ENCODE measurements at regions not wholly inside any gene's neighbourhood (a gene's known extent, or its start where the extent isn't known, plus 50 kb on each side); places are given as distances from the start of the nearest gene placed in this dataset.

GRCh38 chr11:119845756-119846155 is 116.8 kb upstream of the NECTIN1 start:
- Histone ChIP-seq H4K20me1 (ENCODE audit: insufficient read depth) (no peaks in the 10 kb centered on the region), H3K36me3 (ENCODE audit: insufficient read depth, low read length) (no peaks in the 10 kb centered on the region), H3K4me3 (ENCODE audit: low read length) (no peak overlapping the region), H3K27me3 (ENCODE audit: insufficient read depth, low read depth, low read length) (no peaks in the 10 kb centered on the region), H3K9ac (ENCODE audit: low read length) (no peak overlapping the region), H2AFZ (ENCODE audit: low read depth, low read length) (no peak overlapping the region), H3K9me3 (ENCODE audit: low read length) (peaks cover 4% of the 10 kb centered on the region), H3K27ac (ENCODE audit: low read length) (no peak overlapping the region), H3K4me2 (ENCODE audit: low read length) (no peak overlapping the region), H3K9me2 (ENCODE audit: insufficient read depth, low read length) (no peaks in the 10 kb centered on the region), H3F3A (ENCODE audit: insufficient read depth, low read length, poor library complexity, severe bottlenecking) (no peaks in the 10 kb centered on the region), H3K79me2 (replicated peaks; ENCODE audit: insufficient read depth, low read length) (no peaks in the 10 kb centered on the region)
- TF ChIP-seq POLR2AphosphoS5 (IDR thresholded peaks at IDR 0.05) = no peak
- no peak for TF ChIP-seq TAF1 (IDR thresholded peaks at IDR 0.05; ENCODE audit: low read depth)
- TF ChIP-seq SMC3 (conservative IDR thresholded peaks at IDR 0.05; ENCODE audit: poor library complexity) = no peak
- no peak for TF ChIP-seq CTCF (IDR thresholded peaks at IDR 0.05; ENCODE audit: poor library complexity, severe bottlenecking)
- TF ChIP-seq EP300 (conservative IDR thresholded peaks at IDR 0.05; ENCODE audit: poor library complexity, severe bottlenecking) = no peak
- TF ChIP-seq EZH2 (IDR thresholded peaks at IDR 0.05; ENCODE audit: borderline replicate concordance, insufficient read depth, low read length, poor library complexity, severe bottlenecking) = no peak
- no peak for TF ChIP-seq RAD21 (conservative IDR thresholded peaks at IDR 0.05)
- no peak for TF ChIP-seq REST (IDR thresholded peaks at IDR 0.05; ENCODE audit: borderline replicate concordance)
- TF ChIP-seq MXI1 (conservative IDR thresholded peaks at IDR 0.05; ENCODE audit: poor library complexity, severe bottlenecking) = no peak

- H3K36me3 ChIP-seq (ENCODE audit: insufficient read depth, low read length) = no peaks in the 10 kb centered on the region
- no peak for TF ChIP-seq EZH2 (IDR thresholded peaks at IDR 0.05; ENCODE audit: borderline replicate concordance, insufficient read depth, low read length, poor library complexity, severe bottlenecking)
- no peak for TF ChIP-seq EP300 (conservative IDR thresholded peaks at IDR 0.05; ENCODE audit: poor library complexity, severe bottlenecking)
- TF ChIP-seq REST (IDR thresholded peaks at IDR 0.05; ENCODE audit: borderline replicate concordance) = no peak
- TF ChIP-seq POLR2AphosphoS5 (IDR thresholded peaks at IDR 0.05) = no peak
- no peak for TF ChIP-seq CTCF (IDR thresholded peaks at IDR 0.05; ENCODE audit: poor library complexity, severe bottlenecking)
- no peak for TF ChIP-seq TAF1 (IDR thresholded peaks at IDR 0.05; ENCODE audit: low read depth)
- TF ChIP-seq MXI1 (conservative IDR thresholded peaks at IDR 0.05; ENCODE audit: poor library complexity, severe bottlenecking) = no peak
- no peak for TF ChIP-seq RAD21 (conservative IDR thresholded peaks at IDR 0.05)
- TF ChIP-seq SMC3 (conservative IDR thresholded peaks at IDR 0.05; ENCODE audit: poor library complexity) = no peak
- no peaks in the 10 kb centered on the region for H3F3A ChIP-seq (ENCODE audit: insufficient read depth, low read length, poor library complexity, severe bottlenecking)
- no peak overlapping the region for H2AFZ ChIP-seq (ENCODE audit: low read depth, low read length)
- no peaks in the 10 kb centered on the region for H3K27me3 ChIP-seq (ENCODE audit: insufficient read depth, low read depth, low read length)
- no peak overlapping the region for H3K4me2 ChIP-seq (ENCODE audit: low read length)
- H4K20me1 ChIP-seq (ENCODE audit: insufficient read depth) = no peaks in the 10 kb centered on the region
- H3K4me3 ChIP-seq (ENCODE audit: low read length) = no peak overlapping the region
- H3K27ac ChIP-seq (ENCODE audit: low read length) = no peak overlapping the region
- no peaks in the 10 kb centered on the region for H3K79me2 ChIP-seq (replicated peaks; ENCODE audit: insufficient read depth, low read length)
- H3K9me2 ChIP-seq (ENCODE audit: insufficient read depth, low read length) = no peaks in the 10 kb centered on the region
- H3K9ac ChIP-seq (ENCODE audit: low read length) = no peak overlapping the region
- peaks cover 4% of the 10 kb centered on the region for H3K9me3 ChIP-seq (ENCODE audit: low read length)
Measured at GRCh38 chr11:119845305-119845704, 116.3 kb upstream of the NECTIN1 start.
